Astrocyte (in vitro differentiated cells and primary cell): ENCODE measurements at regions not wholly inside any gene's neighbourhood (a gene's known extent, or its start where the extent isn't known, plus 50 kb on each side); places are given as distances from the start of the nearest gene placed in this dataset.

Experiments
- DNase-seq: peaks from one replicate; pipeline ENCODE4 v3.0.0-alpha.2; 2010; ENCODE audit warnings: low read depth
- FAIRE-seq: peaks from 2 replicates; lab custom pipeline; 2011; peaks lifted over from hg19 to GRCh38; lab: Jason Lieb, UNC
- H2AFZ ChIP-seq: 2 replicates; pipeline ENCODE4 v1.6.0; 2012; ENCODE audit warnings: low read depth, low read length, inconsistent platforms
- H3K27ac ChIP-seq: 2 replicates; pipeline ENCODE4 v1.5.1; 2011; ENCODE audit warnings: low read depth, low read length, inconsistent platforms
- H3K27me3 ChIP-seq: 2 replicates; pipeline ENCODE4 v1.6.0; 2011; ENCODE audit warnings: low read length, inconsistent platforms; ENCODE audit not compliant: insufficient read depth
- H3K36me3 ChIP-seq: 2 replicates; pipeline ENCODE4 v1.5.1; 2011; ENCODE audit warnings: low read length, inconsistent platforms; ENCODE audit not compliant: insufficient read depth
- H3K4me1 ChIP-seq: 2 replicates; pipeline ENCODE4 v1.5.1; 2011; ENCODE audit warnings: low read length, inconsistent platforms; ENCODE audit not compliant: insufficient read depth
- H3K4me2 ChIP-seq: 2 replicates; pipeline ENCODE4 v1.6.0; 2012; ENCODE audit warnings: low read length, inconsistent platforms
- H3K4me3 ChIP-seq: 2 replicates; pipeline ENCODE4 v1.5.1; 2011; ENCODE audit warnings: low read depth, mild to moderate bottlenecking, low read length, inconsistent platforms; ENCODE audit not compliant: insufficient read depth
- H3K79me2 ChIP-seq: 2 replicates; pipeline ENCODE4 v1.6.0; 2012; ENCODE audit warnings: mild to moderate bottlenecking, low read length, inconsistent platforms; ENCODE audit not compliant: insufficient read depth
- H3K9ac ChIP-seq: 2 replicates; pipeline ENCODE4 v1.6.0; 2012; ENCODE audit warnings: mild to moderate bottlenecking, low read length, inconsistent platforms
- H3K9me3 ChIP-seq: 2 replicates; pipeline ENCODE4 v1.5.1; 2012; ENCODE audit warnings: low read depth, mild to moderate bottlenecking, low read length, inconsistent platforms; ENCODE audit not compliant: insufficient read depth
- H4K20me1 ChIP-seq: 2 replicates; pipeline ENCODE4 v1.6.0; 2012; ENCODE audit warnings: low read length, inconsistent platforms; ENCODE audit not compliant: insufficient read depth
- H3K27ac Mint-ChIP-seq: one replicate; pipeline ENCODE4 v1.8.0; 2021; ENCODE audit warnings: mild to moderate bottlenecking, mixed read lengths; ENCODE audit not compliant: unreplicated experiment
- H3K27me3 Mint-ChIP-seq: one replicate; pipeline ENCODE4 v1.8.0; 2021; ENCODE audit warnings: low read depth, mixed read lengths; ENCODE audit not compliant: unreplicated experiment
- H3K36me3 Mint-ChIP-seq: one replicate; pipeline ENCODE4 v1.8.0; 2021; ENCODE audit warnings: low read depth, mixed read lengths; ENCODE audit not compliant: unreplicated experiment
- H3K4me1 Mint-ChIP-seq: one replicate; pipeline ENCODE4 v1.8.0; 2021; ENCODE audit warnings: low read depth, mixed read lengths; ENCODE audit not compliant: unreplicated experiment
- H3K4me3 Mint-ChIP-seq: one replicate; pipeline ENCODE4 v1.8.0; 2021; ENCODE audit warnings: mild to moderate bottlenecking, moderate library complexity, mixed read lengths; ENCODE audit not compliant: unreplicated experiment
- H3K9me3 Mint-ChIP-seq: one replicate; pipeline ENCODE4 v1.8.0; 2021; ENCODE audit warnings: mild to moderate bottlenecking, mixed read lengths; ENCODE audit not compliant: unreplicated experiment
- EZH2 ChIP-seq: IDR thresholded peaks from 2 replicates; pipeline ENCODE4 v1.6.1; 2012; ENCODE audit warnings: mild to moderate bottlenecking, low read length, inconsistent platforms; ENCODE audit not compliant: insufficient read depth
- TF ChIP-seq, protein P1 (sequence below): IDR thresholded peaks from 2 replicates; pipeline ENCODE4 v1.5.1; 2011; ENCODE audit warnings: low read depth, mild to moderate bottlenecking, inconsistent platforms, low read length, moderate library complexity; ENCODE audit not compliant: insufficient read depth

DNA sequence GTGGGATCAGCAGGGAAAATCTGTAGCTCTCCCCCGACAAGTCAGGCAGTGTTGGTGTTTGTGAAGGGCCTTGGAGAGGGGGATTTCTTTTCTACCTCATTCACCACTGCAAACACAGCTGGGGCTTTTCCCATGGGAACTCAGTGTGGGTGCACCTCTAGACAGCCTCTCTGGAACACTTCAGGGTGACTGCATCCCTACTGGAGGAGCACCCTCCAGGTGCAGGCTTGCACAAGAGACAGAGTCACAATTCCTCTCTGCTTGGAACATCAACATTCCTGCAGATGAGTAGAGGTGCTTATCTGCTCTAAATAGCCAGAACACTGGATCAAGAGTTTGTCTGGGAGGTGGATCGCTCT lies 72.7 kb upstream of the AKAP13 start:
- Histone ChIP-seq H3K4me3 (no peak overlapping the region), H3K4me1 (peaks cover 3% of the 10 kb centered on the region), H4K20me1 (no peaks in the 10 kb centered on the region), H3K79me2 (no peaks in the 10 kb centered on the region), H3K36me3 (no peaks in the 10 kb centered on the region), H3K4me2 (no peak overlapping the region), H3K27ac (no peak overlapping the region), H3K27me3 (no peaks in the 10 kb centered on the region), H2AFZ (no peak overlapping the region), H3K9me3 (no peaks in the 10 kb centered on the region), H3K9ac (no peak overlapping the region)
- no peaks in the 10 kb centered on the region for H3K36me3 Mint-ChIP-seq
- H3K4me1 Mint-ChIP-seq: peaks cover 8% of the 10 kb centered on the region
- FAIRE-seq (no peak), DNase-seq (no peak)
- H3K4me3 Mint-ChIP-seq: no peak overlapping the region
- H3K27me3 Mint-ChIP-seq: peaks cover 4% of the 10 kb centered on the region
- H3K27ac Mint-ChIP-seq: no peak overlapping the region
- TF ChIP-seq EZH2: no peak
- TF ChIP-seq, protein P1, sequence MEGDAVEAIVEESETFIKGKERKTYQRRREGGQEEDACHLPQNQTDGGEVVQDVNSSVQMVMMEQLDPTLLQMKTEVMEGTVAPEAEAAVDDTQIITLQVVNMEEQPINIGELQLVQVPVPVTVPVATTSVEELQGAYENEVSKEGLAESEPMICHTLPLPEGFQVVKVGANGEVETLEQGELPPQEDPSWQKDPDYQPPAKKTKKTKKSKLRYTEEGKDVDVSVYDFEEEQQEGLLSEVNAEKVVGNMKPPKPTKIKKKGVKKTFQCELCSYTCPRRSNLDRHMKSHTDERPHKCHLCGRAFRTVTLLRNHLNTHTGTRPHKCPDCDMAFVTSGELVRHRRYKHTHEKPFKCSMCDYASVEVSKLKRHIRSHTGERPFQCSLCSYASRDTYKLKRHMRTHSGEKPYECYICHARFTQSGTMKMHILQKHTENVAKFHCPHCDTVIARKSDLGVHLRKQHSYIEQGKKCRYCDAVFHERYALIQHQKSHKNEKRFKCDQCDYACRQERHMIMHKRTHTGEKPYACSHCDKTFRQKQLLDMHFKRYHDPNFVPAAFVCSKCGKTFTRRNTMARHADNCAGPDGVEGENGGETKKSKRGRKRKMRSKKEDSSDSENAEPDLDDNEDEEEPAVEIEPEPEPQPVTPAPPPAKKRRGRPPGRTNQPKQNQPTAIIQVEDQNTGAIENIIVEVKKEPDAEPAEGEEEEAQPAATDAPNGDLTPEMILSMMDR: no peak
- peaks cover 5% of the 10 kb centered on the region for H3K9me3 Mint-ChIP-seq

DNA sequence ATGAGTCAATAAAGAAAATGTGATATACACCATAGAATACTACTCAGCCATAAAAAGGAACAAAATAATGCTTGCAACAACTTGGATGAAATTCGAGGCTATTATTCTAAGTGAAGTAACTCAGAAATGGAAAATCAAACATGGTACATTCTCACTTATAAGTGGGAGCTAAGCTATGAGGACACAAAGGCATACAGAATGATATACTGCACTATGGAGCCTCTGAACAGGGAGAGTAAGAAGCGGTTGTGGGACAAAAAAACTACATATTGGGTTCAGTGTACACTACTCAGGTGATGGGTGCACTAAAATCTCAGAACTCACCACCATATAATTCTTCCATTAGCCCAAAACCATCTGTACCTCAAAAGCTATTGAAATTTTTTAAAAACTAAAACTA lies 68.8 kb upstream of the AKAP13 start:
- Histone ChIP-seq H3K4me1 (peaks cover 18% of the 10 kb centered on the region), H3K4me3 (no peak overlapping the region), H3K9ac (no peak overlapping the region), H3K9me3 (no peaks in the 10 kb centered on the region), H3K36me3 (no peaks in the 10 kb centered on the region), H3K4me2 (no peak overlapping the region), H2AFZ (no peak overlapping the region), H3K27me3 (no peaks in the 10 kb centered on the region), H4K20me1 (no peaks in the 10 kb centered on the region), H3K79me2 (no peaks in the 10 kb centered on the region), H3K27ac (no peak overlapping the region)
- no peaks in the 10 kb centered on the region for H3K36me3 Mint-ChIP-seq
- H3K9me3 Mint-ChIP-seq: peaks cover 5% of the 10 kb centered on the region
- DNase-seq (no peak), FAIRE-seq (no peak)
- H3K4me3 Mint-ChIP-seq: no peak overlapping the region
- TF ChIP-seq EZH2: no peak
- TF ChIP-seq, protein P1: no peak
- H3K4me1 Mint-ChIP-seq: peaks cover 43% of the 10 kb centered on the region
- peaks cover 4% of the 10 kb centered on the region for H3K27me3 Mint-ChIP-seq
- H3K27ac Mint-ChIP-seq: no peak overlapping the region

GRCh38 chr15:85312486-85312885 lies 67.9 kb upstream of the AKAP13 start:
- Mint-ChIP-seq H3K36me3 (no peaks in the 10 kb centered on the region), H3K9me3 (peaks cover 5% of the 10 kb centered on the region), H3K27me3 (no peaks in the 10 kb centered on the region), H3K4me3 (no peak overlapping the region), H3K27ac (peak overlapping the region; percentile 92), H3K4me1 (peaks cover 47% of the 10 kb centered on the region)
- Histone ChIP-seq H3K9ac (peak overlapping the region; percentile 45), H4K20me1 (no peaks in the 10 kb centered on the region), H2AFZ (no peak overlapping the region), H3K4me1 (peaks cover 18% of the 10 kb centered on the region), H3K9me3 (no peaks in the 10 kb centered on the region), H3K36me3 (no peaks in the 10 kb centered on the region), H3K4me3 (no peak overlapping the region), H3K27me3 (no peaks in the 10 kb centered on the region), H3K79me2 (no peaks in the 10 kb centered on the region), H3K4me2 (peak overlapping the region; percentile 59), H3K27ac (peak overlapping the region; percentile 63)
- TF ChIP-seq EZH2: no peak
- TF ChIP-seq, protein P1: no peak
- no peak for FAIRE-seq
- peak; percentile 60 for DNase-seq
